ENCODE measurements at regions not wholly inside any gene's neighbourhood (a gene's known extent, or its start where the extent isn't known, plus 50 kb on each side); places are given as distances from the start of the nearest gene placed in this dataset.

DNA sequence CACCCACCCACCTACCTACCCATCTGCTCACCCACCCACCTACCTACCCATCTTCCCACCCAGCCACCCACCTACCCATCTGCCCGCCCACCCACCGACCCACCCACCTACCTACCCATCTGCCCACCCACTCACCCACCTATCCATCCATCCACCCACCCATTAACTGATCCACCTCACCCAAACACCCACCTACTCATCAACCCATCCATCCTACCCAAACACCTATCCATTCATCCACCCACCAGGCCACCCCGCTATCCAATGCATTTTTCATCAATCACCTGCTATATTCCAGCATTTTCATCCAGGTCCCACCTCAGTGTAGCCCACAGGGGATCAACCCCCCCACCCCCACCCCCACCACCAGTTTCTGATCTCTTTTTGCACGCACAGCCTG, 121.8 kb downstream of the GLI2 start:
- intact Hi-C loops (cut with micrococcal nuclease) = no loop called here

DNA sequence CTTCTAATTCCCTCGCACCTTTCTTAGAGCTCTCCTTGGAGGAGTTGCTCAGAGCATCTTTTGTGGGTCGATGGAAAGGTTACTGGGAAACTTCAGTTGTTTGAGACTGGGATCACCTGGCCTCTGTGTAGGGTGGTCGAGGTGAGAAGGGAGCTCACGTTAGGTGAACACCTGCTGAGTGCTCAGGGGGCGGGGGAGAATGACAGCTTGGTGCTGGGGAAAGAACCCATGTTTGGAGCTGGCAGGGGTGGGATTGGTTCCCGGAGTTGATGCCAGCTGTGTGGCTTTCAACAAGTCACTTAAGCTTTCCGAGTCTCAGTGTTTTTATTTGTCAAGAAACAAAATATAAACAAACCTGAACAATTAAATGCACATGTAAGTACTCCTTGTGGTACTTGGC, 122.3 kb downstream of the GLI2 start:
- Mint-ChIP-seq H3K27ac (no peak overlapping the region), H3K9me3 (no peaks in the 10 kb centered on the region), H3K4me1 (no peaks in the 10 kb centered on the region), H3K36me3 (ENCODE audit: low read depth) (no peaks in the 10 kb centered on the region), H3K4me3 (no peak overlapping the region), H3K27me3 (no peaks in the 10 kb centered on the region)
- ChIA-PET CTCF (no interaction called here), POLR2A (no interaction called here)
- intact Hi-C loops (cut with micrococcal nuclease) = no loop called here
- DNase-seq = no peak
- TF ChIP-seq, protein P1, sequence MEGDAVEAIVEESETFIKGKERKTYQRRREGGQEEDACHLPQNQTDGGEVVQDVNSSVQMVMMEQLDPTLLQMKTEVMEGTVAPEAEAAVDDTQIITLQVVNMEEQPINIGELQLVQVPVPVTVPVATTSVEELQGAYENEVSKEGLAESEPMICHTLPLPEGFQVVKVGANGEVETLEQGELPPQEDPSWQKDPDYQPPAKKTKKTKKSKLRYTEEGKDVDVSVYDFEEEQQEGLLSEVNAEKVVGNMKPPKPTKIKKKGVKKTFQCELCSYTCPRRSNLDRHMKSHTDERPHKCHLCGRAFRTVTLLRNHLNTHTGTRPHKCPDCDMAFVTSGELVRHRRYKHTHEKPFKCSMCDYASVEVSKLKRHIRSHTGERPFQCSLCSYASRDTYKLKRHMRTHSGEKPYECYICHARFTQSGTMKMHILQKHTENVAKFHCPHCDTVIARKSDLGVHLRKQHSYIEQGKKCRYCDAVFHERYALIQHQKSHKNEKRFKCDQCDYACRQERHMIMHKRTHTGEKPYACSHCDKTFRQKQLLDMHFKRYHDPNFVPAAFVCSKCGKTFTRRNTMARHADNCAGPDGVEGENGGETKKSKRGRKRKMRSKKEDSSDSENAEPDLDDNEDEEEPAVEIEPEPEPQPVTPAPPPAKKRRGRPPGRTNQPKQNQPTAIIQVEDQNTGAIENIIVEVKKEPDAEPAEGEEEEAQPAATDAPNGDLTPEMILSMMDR (IDR thresholded peaks at IDR 0.05) = no peak
- ATAC-seq (ENCODE audit: low read depth) = no peak

More for the DNA sequence above, 121.8 kb downstream of the GLI2 start:
- TF ChIP-seq, protein P1 (IDR thresholded peaks at IDR 0.05) = no peak
- ATAC-seq (ENCODE audit: low read depth) (no peak), DNase-seq (no peak)
- no peaks in the 10 kb centered on the region for H3K9me3 Mint-ChIP-seq
- no peak overlapping the region for H3K4me3 Mint-ChIP-seq
- no peaks in the 10 kb centered on the region for H3K36me3 Mint-ChIP-seq (ENCODE audit: low read depth)
- H3K27ac Mint-ChIP-seq = no peak overlapping the region
- POLR2A ChIA-PET = no interaction called here
- CTCF ChIA-PET = no interaction called here
- H3K4me1 Mint-ChIP-seq = no peaks in the 10 kb centered on the region
- H3K27me3 Mint-ChIP-seq = no peaks in the 10 kb centered on the region

DNA sequence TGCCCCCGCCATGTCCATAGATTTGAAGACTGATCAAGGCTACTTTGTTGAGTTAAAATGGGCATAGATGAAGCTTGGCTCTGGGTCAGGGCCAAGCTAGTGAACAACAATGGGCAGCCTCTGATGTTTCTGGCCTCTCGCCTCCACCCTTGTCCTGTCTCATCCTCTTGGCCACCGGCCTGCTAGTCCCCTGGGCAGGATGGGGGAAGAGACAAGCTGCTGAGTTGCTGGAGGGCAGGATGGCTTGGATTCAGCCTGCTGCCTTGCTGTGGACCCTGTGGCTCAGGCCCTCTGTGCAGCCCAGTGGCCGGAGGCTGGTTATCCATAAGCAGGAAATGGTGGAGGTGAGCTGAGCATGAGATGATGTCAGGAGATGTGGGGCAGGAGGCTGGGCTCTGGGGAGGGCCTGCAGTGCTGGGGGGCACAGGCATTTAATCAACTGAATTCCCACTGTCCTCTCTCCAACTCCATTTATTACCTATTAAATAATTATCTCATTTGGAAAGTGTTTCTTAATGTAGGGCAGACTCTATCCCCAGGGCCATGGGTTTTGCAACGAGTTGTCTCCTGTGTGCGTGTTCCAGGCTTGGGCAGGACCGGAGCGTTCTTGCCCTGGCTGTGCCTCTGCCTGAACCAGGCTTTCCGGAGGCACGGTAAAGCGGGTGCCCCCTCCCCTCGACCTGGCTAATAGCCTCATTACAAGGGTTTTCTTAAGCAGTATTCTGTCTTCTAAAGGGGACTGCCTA, 122.9 kb downstream of the GLI2 start:
- intact Hi-C loops (cut with micrococcal nuclease) = no loop called here
- POLR2A ChIA-PET = no interaction called here
- ATAC-seq (ENCODE audit: low read depth) (no peak), DNase-seq (no peak)
- H3K4me1 Mint-ChIP-seq = no peaks in the 10 kb centered on the region
- TF ChIP-seq, protein P1 (IDR thresholded peaks at IDR 0.05) = no peak
- no peaks in the 10 kb centered on the region for H3K36me3 Mint-ChIP-seq (ENCODE audit: low read depth)
- no peak overlapping the region for H3K4me3 Mint-ChIP-seq
- H3K9me3 Mint-ChIP-seq = no peaks in the 10 kb centered on the region
- no peaks in the 10 kb centered on the region for H3K27me3 Mint-ChIP-seq
- CTCF ChIA-PET = no interaction called here
- no peak overlapping the region for H3K27ac Mint-ChIP-seq

DNA sequence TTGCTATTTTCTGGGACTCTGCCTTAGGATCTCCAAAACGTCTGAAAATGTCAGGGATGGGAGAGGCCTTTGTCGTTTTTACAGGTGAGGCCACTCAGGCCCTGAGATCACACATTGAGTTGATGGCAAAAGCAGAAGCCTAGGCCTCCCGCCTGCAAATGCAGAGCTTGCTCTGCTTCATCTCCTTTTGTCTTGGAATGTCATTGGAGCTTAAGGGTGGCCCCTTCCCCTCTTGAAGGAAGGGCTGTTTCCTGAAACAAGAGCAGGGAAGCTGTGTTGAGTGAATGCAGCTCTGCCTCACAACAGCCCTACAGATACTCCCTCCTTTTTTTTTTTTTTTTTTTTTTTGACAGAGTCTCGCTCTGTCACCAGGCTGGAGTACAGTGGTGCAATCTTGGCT, 123.5 kb downstream of the GLI2 start:
- H3K36me3 Mint-ChIP-seq (ENCODE audit: low read depth) = no peaks in the 10 kb centered on the region
- DNase-seq = no peak
- intact Hi-C loops (cut with micrococcal nuclease) = no loop called here
- no peaks in the 10 kb centered on the region for H3K27me3 Mint-ChIP-seq
- H3K4me1 Mint-ChIP-seq = no peaks in the 10 kb centered on the region
- no peak overlapping the region for H3K4me3 Mint-ChIP-seq
- ATAC-seq (ENCODE audit: low read depth) = no peak
- POLR2A ChIA-PET = no interaction called here
- no peak overlapping the region for H3K27ac Mint-ChIP-seq
- TF ChIP-seq, protein P1 (IDR thresholded peaks at IDR 0.05) = no peak
- H3K9me3 Mint-ChIP-seq = no peaks in the 10 kb centered on the region
- CTCF ChIA-PET = no interaction called here

DNA sequence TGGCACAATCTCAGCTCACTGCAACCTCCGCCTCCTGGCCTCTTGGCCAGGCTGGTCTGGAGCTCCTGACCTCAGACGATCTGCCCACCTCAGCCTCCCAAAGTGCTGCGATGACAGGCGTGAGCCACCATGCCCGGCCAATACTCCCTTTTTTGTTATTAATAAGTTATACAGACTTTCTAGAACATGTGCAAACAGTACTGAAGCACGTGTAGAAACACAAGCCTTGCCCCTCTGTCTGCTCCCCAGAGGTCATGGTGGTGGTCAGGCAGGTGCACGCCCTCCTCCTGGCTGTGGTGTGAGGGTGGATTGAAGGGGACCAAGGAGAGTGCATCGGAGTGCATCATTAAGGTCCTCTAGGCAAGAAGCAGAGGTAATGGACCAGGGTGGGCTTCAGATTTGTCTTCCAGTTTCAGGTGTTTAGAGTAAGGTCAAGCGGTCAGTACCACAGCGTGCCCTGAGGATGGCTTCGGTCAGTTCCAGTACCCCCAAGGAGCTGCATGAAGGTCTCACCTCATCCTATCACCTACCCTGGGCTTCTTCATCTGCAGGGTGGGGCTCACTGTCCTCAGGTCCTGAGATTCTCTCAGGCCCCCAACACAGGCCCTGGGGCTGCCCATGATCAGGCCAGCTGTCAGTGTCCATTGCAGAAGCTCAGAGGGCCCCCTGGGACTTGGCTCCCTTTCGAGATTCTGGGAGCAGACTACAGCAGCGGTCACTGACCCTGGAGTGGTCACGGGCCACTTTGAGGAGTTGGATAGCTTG, 124.3 kb downstream of the GLI2 start:
- POLR2A ChIA-PET = no interaction called here
- H3K27ac Mint-ChIP-seq = no peak overlapping the region
- intact Hi-C loops (cut with micrococcal nuclease) = no loop called here
- no peaks in the 10 kb centered on the region for H3K9me3 Mint-ChIP-seq
- H3K4me3 Mint-ChIP-seq = no peak overlapping the region
- TF ChIP-seq, protein P1 (IDR thresholded peaks at IDR 0.05) = no peak
- no peaks in the 10 kb centered on the region for H3K27me3 Mint-ChIP-seq
- CTCF ChIA-PET = no interaction called here
- no peak for ATAC-seq (ENCODE audit: low read depth)
- no peaks in the 10 kb centered on the region for H3K4me1 Mint-ChIP-seq
- no peaks in the 10 kb centered on the region for H3K36me3 Mint-ChIP-seq (ENCODE audit: low read depth)
- no peak for DNase-seq
